Smooth muscle cell (in vitro differentiated cells): ENCODE measurements at regions not wholly inside any gene's neighbourhood (a gene's known extent, or its start where the extent isn't known, plus 50 kb on each side); places are given as distances from the start of the nearest gene placed in this dataset.

Source experiments
- DNase-seq: peaks from one replicate; lab custom pipeline; 2025; ENCODE audit not compliant: unreplicated experiment; lab: John Stamatoyannopoulos, UW
- H2AFZ ChIP-seq: fragments of 200-600 bp; sonication (generic); 2 replicates; pipeline ENCODE4 v1.6.0; 2016; ENCODE audit warnings: antibody characterized with exemption, low read depth, mild to moderate bottlenecking
- H3F3A ChIP-seq: fragments of 200-600 bp; sonication (generic); 2 replicates; pipeline ENCODE4 v1.6.0; 2017; ENCODE audit warnings: antibody characterized with exemption, low read depth
- H3K27ac ChIP-seq: fragments of 200-600 bp; sonication (generic); 2 replicates; pipeline ENCODE4 v1.5.1; 2016; ENCODE audit warnings: low read depth, mild to moderate bottlenecking
- H3K27me3 ChIP-seq: fragments of 200-600 bp; sonication (generic); 2 replicates; pipeline ENCODE4 v1.6.1; 2016; ENCODE audit warnings: low read depth, mild to moderate bottlenecking
- H3K36me3 ChIP-seq: fragments of 200-600 bp; sonication (generic); 2 replicates; pipeline ENCODE4 v1.5.1; 2016; ENCODE audit warnings: low read depth
- H3K4me1 ChIP-seq: fragments of 200-600 bp; sonication (generic); 2 replicates; pipeline ENCODE4 v1.5.1; 2016; ENCODE audit warnings: low read depth
- H3K4me2 ChIP-seq: fragments of 200-600 bp; sonication (generic); 2 replicates; pipeline ENCODE4 v1.6.0; 2016; ENCODE audit warnings: mild to moderate bottlenecking
- H3K4me3 ChIP-seq: fragments of 200-600 bp; sonication (generic); 2 replicates; pipeline ENCODE4 v1.5.1; 2016; ENCODE audit warnings: mild to moderate bottlenecking
- H3K79me2 ChIP-seq: fragments of 200-600 bp; sonication (generic); 2 replicates; pipeline ENCODE4 v1.6.0; 2016; ENCODE audit warnings: low read depth, mild to moderate bottlenecking
- H3K9ac ChIP-seq: fragments of 200-600 bp; sonication (generic); 2 replicates; pipeline ENCODE4 v1.6.0; 2016; ENCODE audit warnings: low read depth
- H3K9me3 ChIP-seq: fragments of 200-600 bp; sonication (generic); replicated peaks from 2 replicates; pipeline ENCODE4 v1.5.1; 2016; ENCODE audit warnings: low read depth
- H4K20me1 ChIP-seq: fragments of 200-600 bp; sonication (generic); 2 replicates; pipeline ENCODE4 v1.6.0; 2016; ENCODE audit warnings: low read depth
- WGBS: methylation state at CpG from one replicate; pipeline ENCODE4 v1.1.7; 2016; ENCODE audit warnings: low lambda C conversion rate; 5-methylcytosine and 5-hydroxymethylcytosine counted together
- TF ChIP-seq, protein P1 (sequence below): fragments of 200-600 bp; sonication (generic); IDR thresholded peaks from 2 replicates; pipeline ENCODE4 v1.5.1; 2017; ENCODE audit warnings: borderline replicate concordance, mild to moderate bottlenecking, antibody characterized with exemption; ENCODE audit not compliant: insufficient read depth, poor library complexity, severe bottlenecking

DNA sequence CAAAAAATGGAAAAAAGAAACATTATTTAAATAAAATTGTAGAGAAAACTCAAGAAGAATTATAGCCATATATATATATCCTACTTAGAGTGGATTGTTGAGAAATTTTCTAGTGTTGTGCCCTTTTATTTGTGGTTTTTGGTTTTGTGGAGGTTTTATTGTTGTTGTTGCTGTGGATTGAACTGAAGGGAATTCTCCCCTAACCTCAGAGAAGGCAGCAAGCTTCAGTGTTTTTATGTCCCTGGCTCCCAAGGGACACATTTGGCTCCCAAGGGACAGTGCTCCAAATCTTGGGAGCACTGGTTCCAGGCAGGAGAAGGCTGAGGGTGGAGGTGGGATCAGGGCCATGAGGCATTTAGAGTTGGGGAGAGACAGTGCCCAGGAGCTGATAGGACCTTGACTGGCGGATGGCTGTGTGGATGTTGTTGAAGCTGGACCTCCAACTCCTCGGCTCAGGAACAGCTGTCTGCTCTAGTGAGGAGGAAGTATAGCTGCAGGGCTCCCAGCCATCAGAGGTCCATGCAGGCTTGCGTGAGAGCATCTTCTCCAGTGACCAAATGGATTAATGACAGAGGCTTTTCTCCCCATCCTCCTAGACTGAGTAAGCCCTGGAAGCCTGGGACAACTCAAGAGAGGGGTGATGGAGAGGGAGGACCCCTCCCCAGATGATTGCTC lies 100.5 kb downstream of the TEX35 start:
- H3K4me1 ChIP-seq = peaks cover 12% of the 10 kb centered on the region
- H3K27ac ChIP-seq = no peak overlapping the region

DNA sequence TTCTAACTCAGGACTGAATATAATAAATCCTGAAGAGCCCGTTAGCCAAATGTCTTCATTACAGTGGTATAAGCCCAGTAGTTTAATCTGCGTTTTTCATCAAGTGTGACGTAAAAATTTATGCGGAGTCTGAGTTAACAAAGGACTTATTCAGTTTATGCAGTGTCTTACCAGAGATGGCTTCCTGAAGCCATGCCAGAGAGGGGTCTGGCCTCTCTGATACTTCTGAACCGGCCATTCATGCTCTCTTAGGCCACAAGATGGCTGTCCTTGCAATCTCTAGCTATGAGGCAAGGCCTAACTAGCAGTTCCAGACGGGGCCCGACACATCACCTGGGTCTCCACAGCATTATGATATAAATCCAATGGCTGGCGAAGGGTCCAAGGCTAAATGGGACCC lies 101.4 kb downstream of the TEX35 start:
- no peaks in the 10 kb centered on the region for H3K36me3 ChIP-seq
- peaks cover 7% of the 10 kb centered on the region for H3K4me1 ChIP-seq
- H2AFZ ChIP-seq = no peak overlapping the region
- H3K9me3 ChIP-seq = no peaks in the 10 kb centered on the region
- no peaks in the 10 kb centered on the region for H3F3A ChIP-seq
- H3K4me2 ChIP-seq = no peak overlapping the region
- TF ChIP-seq, protein P1, sequence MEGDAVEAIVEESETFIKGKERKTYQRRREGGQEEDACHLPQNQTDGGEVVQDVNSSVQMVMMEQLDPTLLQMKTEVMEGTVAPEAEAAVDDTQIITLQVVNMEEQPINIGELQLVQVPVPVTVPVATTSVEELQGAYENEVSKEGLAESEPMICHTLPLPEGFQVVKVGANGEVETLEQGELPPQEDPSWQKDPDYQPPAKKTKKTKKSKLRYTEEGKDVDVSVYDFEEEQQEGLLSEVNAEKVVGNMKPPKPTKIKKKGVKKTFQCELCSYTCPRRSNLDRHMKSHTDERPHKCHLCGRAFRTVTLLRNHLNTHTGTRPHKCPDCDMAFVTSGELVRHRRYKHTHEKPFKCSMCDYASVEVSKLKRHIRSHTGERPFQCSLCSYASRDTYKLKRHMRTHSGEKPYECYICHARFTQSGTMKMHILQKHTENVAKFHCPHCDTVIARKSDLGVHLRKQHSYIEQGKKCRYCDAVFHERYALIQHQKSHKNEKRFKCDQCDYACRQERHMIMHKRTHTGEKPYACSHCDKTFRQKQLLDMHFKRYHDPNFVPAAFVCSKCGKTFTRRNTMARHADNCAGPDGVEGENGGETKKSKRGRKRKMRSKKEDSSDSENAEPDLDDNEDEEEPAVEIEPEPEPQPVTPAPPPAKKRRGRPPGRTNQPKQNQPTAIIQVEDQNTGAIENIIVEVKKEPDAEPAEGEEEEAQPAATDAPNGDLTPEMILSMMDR = no peak
- no peak overlapping the region for H3K27ac ChIP-seq
- H3K9ac ChIP-seq = no peak overlapping the region
- 91% methylated on average over 8 of the region's 8 CpGs for WGBS
- no peak for DNase-seq
- H3K79me2 ChIP-seq = no peaks in the 10 kb centered on the region
- H4K20me1 ChIP-seq = no peaks in the 10 kb centered on the region
- no peaks in the 10 kb centered on the region for H3K27me3 ChIP-seq
- H3K4me3 ChIP-seq = no peak overlapping the region

More for the DNA sequence above, 100.5 kb downstream of the TEX35 start:
- WGBS = 95% methylated on average over 3 of the region's 3 CpGs
- no peak overlapping the region for H2AFZ ChIP-seq
- peak overlapping the region; percentile 31 for H3K4me2 ChIP-seq
- no peak overlapping the region for H3K4me3 ChIP-seq
- no peaks in the 10 kb centered on the region for H4K20me1 ChIP-seq
- no peaks in the 10 kb centered on the region for H3K79me2 ChIP-seq
- H3K9me3 ChIP-seq = no peaks in the 10 kb centered on the region
- peaks cover 6% of the 10 kb centered on the region for H3F3A ChIP-seq
- no peak for DNase-seq
- TF ChIP-seq, protein P1 = no peak
- H3K36me3 ChIP-seq = no peaks in the 10 kb centered on the region
- H3K9ac ChIP-seq = no peak overlapping the region
- no peaks in the 10 kb centered on the region for H3K27me3 ChIP-seq

DNA sequence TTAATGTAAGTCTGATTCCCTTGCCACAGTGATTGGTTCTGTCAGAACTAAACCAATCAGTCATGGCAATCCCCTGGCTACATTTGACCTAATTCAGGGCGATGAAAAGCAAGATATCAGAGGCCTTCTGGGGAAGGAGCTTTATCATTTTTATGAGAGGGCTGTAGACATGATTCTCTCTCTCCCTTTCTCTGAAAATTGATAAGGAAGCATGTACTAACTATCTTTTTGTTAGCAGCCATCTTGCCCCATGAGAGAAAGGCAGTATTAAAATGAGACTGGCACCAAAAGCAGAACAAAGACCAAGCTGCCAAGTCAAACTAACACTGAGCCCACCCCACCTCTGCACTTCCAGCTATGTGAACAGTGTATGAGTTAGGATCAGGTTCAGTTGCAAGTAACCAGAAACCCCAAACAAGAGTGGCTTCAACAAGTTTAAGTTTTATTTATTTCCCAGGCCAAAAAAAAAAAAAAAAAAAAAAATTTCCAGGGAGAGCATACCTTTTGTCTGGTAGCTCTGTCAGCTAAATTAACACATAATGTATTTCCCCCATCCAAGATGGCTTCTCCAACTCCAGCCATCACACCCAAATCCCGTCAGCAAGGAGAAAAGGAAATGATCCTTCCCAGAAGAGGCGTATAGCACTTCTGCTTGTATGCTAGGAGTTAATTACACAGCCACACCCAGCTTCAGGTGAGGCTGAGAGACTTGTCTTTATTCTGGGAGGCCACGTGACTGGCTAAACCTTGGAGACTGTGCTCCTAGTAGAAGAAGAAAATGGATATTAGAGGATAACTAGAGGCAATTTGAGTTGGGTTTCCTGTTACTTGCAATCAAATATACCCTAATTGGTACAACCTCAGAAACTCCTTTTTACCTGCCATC lies 105.8 kb upstream of the RALGPS2 start:
- no peaks in the 10 kb centered on the region for H4K20me1 ChIP-seq
- DNase-seq = no peak

More for the DNA sequence above, 105.8 kb upstream of the RALGPS2 start:
- Histone ChIP-seq H3K9me3 (no peaks in the 10 kb centered on the region), H2AFZ (no peak overlapping the region), H3K9ac (no peak overlapping the region), H3K4me1 (no peaks in the 10 kb centered on the region), H3K79me2 (no peaks in the 10 kb centered on the region), H3K4me2 (no peak overlapping the region), H3F3A (no peaks in the 10 kb centered on the region), H3K4me3 (no peak overlapping the region), H3K27me3 (no peaks in the 10 kb centered on the region), H3K36me3 (no peaks in the 10 kb centered on the region), H3K27ac (no peak overlapping the region)
- 84% methylated on average over 4 of the region's 4 CpGs for WGBS
- TF ChIP-seq, protein P1 = no peak
